ENCODE measurements at regions not wholly inside any gene's neighbourhood (a gene's known extent, or its start where the extent isn't known, plus 50 kb on each side); places are given as distances from the start of the nearest gene placed in this dataset.

DNA sequence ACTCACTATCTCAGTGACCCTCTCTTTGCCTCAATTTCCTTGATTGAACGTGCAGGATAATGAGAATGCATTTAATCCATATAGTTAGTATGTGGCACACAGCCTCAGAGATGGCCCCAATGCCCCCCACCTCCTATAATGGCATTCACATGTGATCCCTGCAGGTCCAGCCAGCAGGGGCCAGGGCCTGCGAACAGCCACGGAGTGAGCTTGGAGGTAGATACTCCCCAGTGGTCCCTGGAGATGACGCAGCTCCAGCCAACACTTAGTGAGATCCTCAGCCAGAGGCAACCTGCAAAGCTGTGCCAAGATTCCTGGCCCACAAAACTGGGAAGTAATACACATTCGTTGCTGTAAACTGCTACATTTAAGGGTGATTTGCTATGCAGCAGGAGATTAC lies 184.9 kb upstream of the NSMCE3 start:
- TF ChIP-seq, protein P1, sequence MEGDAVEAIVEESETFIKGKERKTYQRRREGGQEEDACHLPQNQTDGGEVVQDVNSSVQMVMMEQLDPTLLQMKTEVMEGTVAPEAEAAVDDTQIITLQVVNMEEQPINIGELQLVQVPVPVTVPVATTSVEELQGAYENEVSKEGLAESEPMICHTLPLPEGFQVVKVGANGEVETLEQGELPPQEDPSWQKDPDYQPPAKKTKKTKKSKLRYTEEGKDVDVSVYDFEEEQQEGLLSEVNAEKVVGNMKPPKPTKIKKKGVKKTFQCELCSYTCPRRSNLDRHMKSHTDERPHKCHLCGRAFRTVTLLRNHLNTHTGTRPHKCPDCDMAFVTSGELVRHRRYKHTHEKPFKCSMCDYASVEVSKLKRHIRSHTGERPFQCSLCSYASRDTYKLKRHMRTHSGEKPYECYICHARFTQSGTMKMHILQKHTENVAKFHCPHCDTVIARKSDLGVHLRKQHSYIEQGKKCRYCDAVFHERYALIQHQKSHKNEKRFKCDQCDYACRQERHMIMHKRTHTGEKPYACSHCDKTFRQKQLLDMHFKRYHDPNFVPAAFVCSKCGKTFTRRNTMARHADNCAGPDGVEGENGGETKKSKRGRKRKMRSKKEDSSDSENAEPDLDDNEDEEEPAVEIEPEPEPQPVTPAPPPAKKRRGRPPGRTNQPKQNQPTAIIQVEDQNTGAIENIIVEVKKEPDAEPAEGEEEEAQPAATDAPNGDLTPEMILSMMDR (IDR thresholded peaks at IDR 0.05), result no peak
- TF ChIP-seq POLR2A (IDR thresholded peaks at IDR 0.05), result no peak
- 80 to 84% methylated on average over 5 of the region's 5 CpGs for WGBS, 2 donors
- intact Hi-C loops (cut with DNase I; ENCODE audit: low total_unique reads), result no loop called here
- DNase-seq (ENCODE audit: low spot score in 2 of 2), result no peak
- H3K4me3 ChIP-seq (ENCODE audit: low read depth, poor library complexity, severe bottlenecking), result no peak overlapping the region

DNA sequence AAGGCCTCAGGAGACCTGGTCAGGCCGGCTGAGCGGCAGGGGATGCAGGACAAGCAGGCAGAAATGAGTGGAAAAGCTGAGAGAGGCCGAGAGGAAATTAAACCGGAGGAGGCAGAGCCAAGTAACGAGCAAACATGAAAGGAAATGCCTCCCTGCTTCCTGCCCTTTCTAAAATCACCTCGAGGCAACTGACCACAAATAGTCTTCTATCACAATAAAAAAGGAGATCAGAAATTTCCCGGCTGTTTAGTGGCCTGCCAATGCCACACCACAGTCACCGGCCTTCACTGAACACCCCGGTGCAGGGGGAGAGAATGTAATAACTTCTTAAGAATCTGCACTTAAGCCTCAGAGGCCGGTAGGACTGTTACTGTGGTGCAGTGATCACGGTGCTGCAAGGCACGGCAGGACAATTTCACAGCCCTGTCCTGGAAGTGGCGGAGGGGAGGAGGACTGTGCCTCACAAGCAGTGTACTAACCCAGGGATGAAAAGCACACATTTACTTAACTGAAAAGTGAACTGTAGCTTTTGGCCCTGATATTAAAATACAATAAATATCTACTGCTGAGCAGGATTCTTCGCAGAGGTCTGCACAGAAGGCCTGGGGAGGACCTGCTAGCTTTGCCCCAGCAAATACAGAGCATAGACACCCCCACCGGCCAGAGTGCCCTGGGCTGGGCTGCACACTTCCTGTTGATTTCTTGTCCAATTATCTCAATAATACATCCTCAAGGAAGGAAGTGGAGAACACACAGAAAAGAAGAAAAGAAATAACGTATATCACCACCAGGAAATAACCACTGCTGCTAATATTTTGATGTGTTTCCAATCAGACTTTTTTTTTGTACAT lies 183.5 kb upstream of the NSMCE3 start:
- TF ChIP-seq, protein P1 (IDR thresholded peaks at IDR 0.05), result no peak
- no peak for TF ChIP-seq POLR2A (IDR thresholded peaks at IDR 0.05)
- no peak for DNase-seq (ENCODE audit: low spot score in 2 of 2)
- intact Hi-C loops (cut with DNase I; ENCODE audit: low total_unique reads), result no loop called here
- H3K4me3 ChIP-seq (ENCODE audit: low read depth, poor library complexity, severe bottlenecking), result no peak overlapping the region
- WGBS, 2 donors, result 34 to 40% methylated on average over 16 of the region's 16 CpGs

DNA sequence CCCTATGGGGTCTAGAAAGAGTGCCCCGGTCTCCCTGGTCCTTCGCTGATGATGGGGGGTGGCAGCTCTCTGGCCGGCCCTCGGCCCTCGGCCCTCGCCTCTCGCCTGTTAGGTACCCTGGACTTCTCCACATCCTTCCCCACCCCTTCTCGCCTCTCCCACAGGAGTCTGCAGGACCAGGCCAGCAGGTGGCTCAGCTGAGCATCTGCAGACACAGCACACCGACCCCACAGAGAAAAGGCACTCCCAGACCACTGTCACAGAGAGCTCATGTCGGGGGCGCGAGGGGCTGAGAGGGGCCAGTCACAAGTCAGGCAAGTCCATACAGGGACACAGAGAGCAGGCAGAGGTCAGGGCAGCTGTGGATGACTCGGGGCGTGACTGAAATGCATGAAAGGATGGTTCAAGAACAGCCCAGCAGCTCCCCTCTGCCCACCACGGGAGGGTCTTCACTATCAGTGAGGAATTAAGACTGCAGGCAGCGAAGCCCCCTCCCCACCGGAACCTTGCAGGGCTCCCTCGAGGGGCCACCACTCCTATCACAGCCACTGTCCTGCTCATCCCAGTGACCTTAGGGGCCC lies 181.7 kb upstream of the NSMCE3 start:
- TF ChIP-seq, protein P1 (IDR thresholded peaks at IDR 0.05), result no peak
- no peak for TF ChIP-seq POLR2A (IDR thresholded peaks at IDR 0.05)
- 56 to 63% methylated on average over 17 to 18 of the region's 18 CpGs for WGBS, 2 donors
- H3K4me3 ChIP-seq (ENCODE audit: low read depth, poor library complexity, severe bottlenecking), result no peak overlapping the region
- intact Hi-C loops (cut with DNase I; ENCODE audit: low total_unique reads), result no loop called here
- DNase-seq (ENCODE audit: low spot score in 2 of 2), result no peak

DNA sequence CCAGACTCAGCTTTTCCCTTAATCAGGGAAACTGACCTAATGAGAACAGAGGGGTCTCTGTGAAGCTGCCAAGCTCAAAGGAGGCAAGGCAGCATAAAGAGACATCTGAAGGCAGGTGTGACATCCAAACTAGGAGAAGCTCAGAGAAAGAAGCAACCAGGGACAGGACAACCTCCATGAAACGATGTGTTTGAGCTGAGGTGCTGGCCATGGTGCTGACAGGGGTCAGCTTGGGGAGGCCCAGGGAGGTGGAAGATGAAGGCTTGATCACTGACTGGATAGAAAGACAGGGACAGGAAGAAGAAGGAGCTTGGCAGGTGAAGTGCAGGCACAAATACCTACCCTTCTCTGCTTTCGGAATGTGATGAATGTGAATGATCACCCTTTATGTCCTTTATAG lies 179.5 kb upstream of the NSMCE3 start:
- peak in 1 of 2 donors; percentile 52 for DNase-seq (ENCODE audit: low spot score in 2 of 2)
- WGBS, 2 donors, result 45 to 54% methylated on average over 2 of the region's 2 CpGs
- no peak overlapping the region for H3K4me3 ChIP-seq (ENCODE audit: low read depth, poor library complexity, severe bottlenecking)
- intact Hi-C loops (cut with DNase I; ENCODE audit: low total_unique reads), result no loop called here
- TF ChIP-seq, protein P1 (IDR thresholded peaks at IDR 0.05), result no peak
- TF ChIP-seq POLR2A (IDR thresholded peaks at IDR 0.05), result no peak

DNA sequence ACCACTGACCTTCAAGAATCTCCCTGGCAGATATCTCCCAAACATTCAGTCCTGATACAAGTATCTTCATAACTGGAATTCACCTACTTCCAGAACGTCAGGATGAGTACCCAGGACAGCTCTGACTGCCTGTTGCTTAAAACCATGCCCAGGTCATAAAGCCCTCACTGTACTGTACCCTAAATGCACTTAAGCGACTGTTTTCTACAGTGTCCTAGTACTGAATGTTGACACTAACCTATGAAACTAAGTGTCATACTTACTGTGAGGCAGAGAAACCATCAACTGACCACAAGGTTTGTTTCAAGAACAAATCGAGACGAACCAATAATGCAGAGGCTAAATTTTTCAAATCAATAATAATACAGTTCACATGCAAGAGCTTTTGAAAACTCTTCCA lies 178.7 kb upstream of the NSMCE3 start:
- intact Hi-C loops (cut with DNase I; ENCODE audit: low total_unique reads), result no loop called here
- H3K4me3 ChIP-seq (ENCODE audit: low read depth, poor library complexity, severe bottlenecking), result no peak overlapping the region
- DNase-seq (ENCODE audit: low spot score in 2 of 2), result peak in 1 of 2 donors; percentile 9
- TF ChIP-seq, protein P1 (IDR thresholded peaks at IDR 0.05), result no peak
- no peak for TF ChIP-seq POLR2A (IDR thresholded peaks at IDR 0.05)
- WGBS, 2 donors, result 73 to 74% methylated on average over 4 of the region's 4 CpGs
